ENCODE measurements at regions not wholly inside any gene's neighbourhood (a gene's known extent, or its start where the extent isn't known, plus 50 kb on each side); places are given as distances from the start of the nearest gene placed in this dataset.

GRCh38 chr16:65521633-65522328 lies 399.9 kb upstream of the CDH11 start:
- DNase-seq (ENCODE audit: low spot score), result no peak
- intact Hi-C loops (cut with DNase I), result no loop called here

GRCh38 chr16:65519402-65519801 lies 397.5 kb upstream of the CDH11 start:
- intact Hi-C loops (cut with DNase I), result no loop called here
- no peak for DNase-seq (ENCODE audit: low spot score)

GRCh38 chr16:65515193-65515592 lies 393.3 kb upstream of the CDH11 start:
- intact Hi-C loops (cut with DNase I), result no loop called here
- DNase-seq (ENCODE audit: low spot score), result no peak

DNA sequence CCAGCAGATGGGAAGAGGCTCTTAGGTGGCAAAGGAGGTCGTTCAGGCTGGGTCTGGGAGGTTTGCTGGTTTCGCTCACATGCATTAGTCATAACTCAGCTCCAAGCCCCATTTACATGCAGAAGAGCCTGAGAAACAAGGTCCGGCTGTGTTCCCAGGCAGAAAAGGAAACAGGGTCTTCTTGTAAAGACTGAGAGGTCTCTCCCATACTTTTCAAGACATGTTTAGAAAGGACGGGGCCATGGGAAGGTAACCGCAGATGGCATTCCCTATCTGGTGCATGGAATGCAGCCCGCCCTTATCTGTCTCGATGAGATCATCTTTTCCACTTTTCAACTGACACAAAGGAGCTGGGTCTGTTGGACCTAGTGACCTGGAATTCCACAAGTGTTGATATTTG lies 389.0 kb upstream of the CDH11 start:
- intact Hi-C loops (cut with DNase I), result no loop called here
- no peak for DNase-seq (ENCODE audit: low spot score)

- no peak for DNase-seq (ENCODE audit: low spot score)
- intact Hi-C loops (cut with DNase I), result no loop called here
These were observed 388.4 kb upstream of the CDH11 start for GRCh38 chr16:65510241-65510640.

GRCh38 chr16:65509172-65509571 lies 387.3 kb upstream of the CDH11 start:
- intact Hi-C loops (cut with DNase I), result no loop called here
- no peak for DNase-seq (ENCODE audit: low spot score)

DNA sequence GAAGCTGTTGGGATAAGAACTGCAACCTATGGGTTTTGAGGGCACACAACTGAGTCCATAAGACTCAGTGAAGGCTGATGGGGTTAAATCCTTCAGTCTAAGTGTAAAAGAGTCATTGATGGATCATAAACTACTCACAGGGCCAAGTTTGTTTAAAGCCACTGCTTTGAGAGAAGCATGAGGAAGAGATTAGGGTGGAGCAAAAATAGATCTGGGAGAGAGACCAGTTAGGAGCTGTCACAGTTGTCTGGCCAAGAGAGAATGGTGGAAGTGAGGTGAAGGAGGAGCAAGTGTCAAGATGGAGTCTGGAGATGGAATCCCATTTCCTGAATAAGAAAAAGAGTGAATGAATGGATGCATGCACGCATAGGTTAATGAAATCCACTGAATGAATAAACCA lies 379.1 kb upstream of the CDH11 start:
- no peak for DNase-seq (ENCODE audit: low spot score)
- intact Hi-C loops (cut with DNase I), result no loop called here

- intact Hi-C loops (cut with DNase I), result no loop called here
These were observed 378.1 kb upstream of the CDH11 start for GRCh38 chr16:65500007-65500406.

GRCh38 chr16:65499566-65499965 lies 377.7 kb upstream of the CDH11 start:
- intact Hi-C loops (cut with DNase I), result no loop called here
- no peak for DNase-seq (ENCODE audit: low spot score)

More at GRCh38 chr16:65500007-65500406, 378.1 kb upstream of the CDH11 start:
- no peak for DNase-seq (ENCODE audit: low spot score)

GRCh38 chr16:65497571-65497970 lies 375.7 kb upstream of the CDH11 start:
- DNase-seq (ENCODE audit: low spot score), result no peak
- intact Hi-C loops (cut with DNase I), result no loop called here

- DNase-seq (ENCODE audit: low spot score), result no peak
- intact Hi-C loops (cut with DNase I), result no loop called here
These were observed 373.2 kb upstream of the CDH11 start for GRCh38 chr16:65495106-65495505.

DNA sequence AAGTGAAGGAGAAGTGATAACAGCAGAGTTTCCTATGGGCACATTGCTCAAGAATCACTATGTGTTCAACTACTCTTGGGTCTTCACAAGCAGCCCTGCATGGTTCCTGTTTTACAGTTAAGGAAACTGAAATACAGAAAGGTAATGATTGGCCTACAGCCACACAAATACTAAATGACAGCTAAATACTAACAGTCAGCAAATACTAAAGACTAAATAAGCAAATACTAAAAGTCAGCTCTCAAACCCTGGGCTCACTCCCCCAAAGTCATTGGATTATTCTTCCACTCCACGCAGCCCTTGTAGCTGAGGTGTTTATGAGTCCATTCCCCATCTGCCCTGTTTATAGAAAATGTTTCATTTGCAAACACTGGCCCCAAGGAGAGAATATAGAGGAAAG lies 372.7 kb upstream of the CDH11 start:
- DNase-seq (ENCODE audit: low spot score), result no peak
- intact Hi-C loops (cut with DNase I), result no loop called here

DNA sequence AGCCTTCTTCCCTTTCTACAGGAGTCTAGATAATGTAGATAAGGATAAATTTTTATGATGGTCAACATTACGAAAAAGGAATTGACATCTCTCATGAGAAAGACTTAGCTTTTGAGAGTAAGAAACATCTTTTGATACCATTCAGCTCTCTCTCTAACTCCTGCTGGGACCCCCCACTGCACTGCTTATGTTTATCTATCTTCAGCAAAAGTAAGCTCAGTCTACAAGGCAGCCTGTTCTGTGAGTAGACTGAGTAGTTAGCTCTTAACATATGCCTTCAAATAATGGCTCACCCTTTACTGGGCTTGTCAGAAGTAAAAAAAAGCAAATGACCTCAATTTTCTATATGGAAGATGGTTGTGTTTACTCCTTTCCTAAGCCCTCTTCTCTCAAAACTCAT lies 372.2 kb upstream of the CDH11 start:
- no peak for DNase-seq (ENCODE audit: low spot score)

DNA sequence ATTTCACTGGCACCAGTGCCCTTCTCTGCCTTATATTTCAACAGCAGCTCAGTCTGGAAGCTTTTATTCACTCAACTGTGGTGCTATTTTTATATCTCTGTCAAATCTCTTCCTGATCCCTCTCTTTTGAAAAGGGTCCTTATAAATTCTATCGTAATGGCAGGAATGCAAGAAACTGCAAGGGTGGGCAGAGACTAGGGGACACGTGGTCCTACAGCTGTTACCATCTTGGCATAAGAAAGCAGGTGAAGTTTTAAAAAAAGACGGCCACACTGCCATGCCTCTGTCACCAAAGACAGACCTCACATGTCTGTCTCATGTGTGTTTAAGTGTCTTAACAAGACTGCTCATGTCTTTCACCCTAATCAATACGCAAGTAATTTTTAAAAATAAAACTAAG lies 368.4 kb upstream of the CDH11 start:
- DNase-seq (ENCODE audit: low spot score), result no peak
- intact Hi-C loops (cut with DNase I), result no loop called here

More for the DNA sequence above, 372.2 kb upstream of the CDH11 start:
- intact Hi-C loops (cut with DNase I), result no loop called here

- intact Hi-C loops (cut with DNase I), result no loop called here
- no peak for DNase-seq (ENCODE audit: low spot score)
These were observed 367.7 kb upstream of the CDH11 start for GRCh38 chr16:65489531-65490023.

- DNase-seq (ENCODE audit: low spot score), result no peak
- intact Hi-C loops (cut with DNase I), result no loop called here
These were observed 365.4 kb upstream of the CDH11 start for GRCh38 chr16:65487231-65487630.

GRCh38 chr16:65481956-65482355 lies 360.1 kb upstream of the CDH11 start:
- intact Hi-C loops (cut with DNase I), result no loop called here
- DNase-seq (ENCODE audit: low spot score), result no peak

GRCh38 chr16:65480281-65481091 lies 358.6 kb upstream of the CDH11 start:
- intact Hi-C loops (cut with DNase I), result no loop called here
- DNase-seq (ENCODE audit: low spot score), result no peak

DNA sequence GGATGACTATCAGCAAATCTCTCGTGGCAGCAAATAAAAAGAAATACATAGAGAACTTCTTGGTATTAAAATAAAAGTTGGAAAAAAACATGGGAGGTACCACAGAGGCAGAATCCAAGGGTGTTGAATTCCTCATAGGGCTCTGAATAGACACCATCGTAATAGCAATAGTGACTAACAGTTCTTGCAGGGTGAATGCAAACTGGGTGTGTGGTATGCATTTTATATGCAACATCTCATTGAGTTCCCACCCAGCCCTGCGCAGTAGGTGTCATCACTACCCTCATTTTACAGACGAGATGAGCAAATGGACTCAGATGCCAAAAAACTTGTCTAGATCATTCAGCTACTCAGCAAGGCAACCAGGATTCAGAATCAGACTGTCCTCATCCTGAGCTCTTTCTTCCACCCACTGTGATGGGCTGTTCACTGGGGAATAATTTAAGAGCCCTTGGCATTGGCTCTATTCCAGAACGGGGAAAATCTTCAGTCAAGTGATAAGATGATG lies 354.6 kb upstream of the CDH11 start:
- intact Hi-C loops (cut with DNase I), result no loop called here
- no peak for DNase-seq (ENCODE audit: low spot score)

DNA sequence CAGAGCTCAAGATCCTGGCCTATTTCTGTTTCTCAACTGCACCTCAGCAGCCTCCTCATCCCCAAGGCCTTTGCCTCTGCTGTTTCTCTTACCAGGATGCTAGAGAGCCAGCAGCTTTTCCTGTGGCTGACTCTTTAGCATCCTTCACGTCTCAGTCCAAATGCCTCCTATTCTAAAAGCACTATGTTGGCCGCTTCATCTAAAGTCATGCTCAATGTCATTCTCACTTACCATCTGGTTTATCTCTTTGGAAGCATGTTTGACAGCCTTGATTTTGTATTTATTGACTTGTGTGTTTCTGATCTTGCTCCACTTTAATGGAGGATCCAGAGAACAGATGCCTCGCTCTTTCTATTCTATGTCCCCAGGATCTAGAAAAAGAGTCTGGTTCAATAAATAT lies 351.8 kb upstream of the CDH11 start:
- intact Hi-C loops (cut with DNase I), result no loop called here

GRCh38 chr16:65469116-65469515 lies 347.3 kb upstream of the CDH11 start:
- no peak for DNase-seq (ENCODE audit: low spot score)
- intact Hi-C loops (cut with DNase I), result no loop called here

More for the DNA sequence above, 351.8 kb upstream of the CDH11 start:
- DNase-seq (ENCODE audit: low spot score), result no peak
